ENCODE measurements at regions not wholly inside any gene's neighbourhood (a gene's known extent, or its start where the extent isn't known, plus 50 kb on each side); places are given as distances from the start of the nearest gene placed in this dataset.

GRCh38 chr9:79176014-79176697 is 395.6 kb upstream of the TLE4 start:
- no peaks in the 10 kb centered on the region for H3K36me3 ChIP-seq (ENCODE audit: control insufficient read depth, insufficient read depth, low read length)
- H3K79me2 ChIP-seq: no peaks in the 10 kb centered on the region
- TF ChIP-seq CTCF (IDR thresholded peaks at IDR 0.05): no peak
- no peak overlapping the region for H3K4me2 ChIP-seq (ENCODE audit: low read length)
- no peak overlapping the region for H3K27ac ChIP-seq
- no peaks in the 10 kb centered on the region for H3K9me3 ChIP-seq (ENCODE audit: control insufficient read depth, low read length)
- H3K27me3 ChIP-seq (ENCODE audit: control insufficient read depth, insufficient read depth, low read length): no peaks in the 10 kb centered on the region
- no peak overlapping the region for H3K4me3 ChIP-seq (ENCODE audit: low read depth, low read length)
- H2AFZ ChIP-seq: no peak overlapping the region
- no peak overlapping the region for H3K9ac ChIP-seq
- no peaks in the 10 kb centered on the region for H3K4me1 ChIP-seq

GRCh38 chr9:79184831-79185230 is 386.9 kb upstream of the TLE4 start:
- Histone ChIP-seq H3K27me3 (ENCODE audit: control insufficient read depth, insufficient read depth, low read length) (no peaks in the 10 kb centered on the region), H3K36me3 (ENCODE audit: control insufficient read depth, insufficient read depth, low read length) (no peaks in the 10 kb centered on the region), H3K9me3 (ENCODE audit: control insufficient read depth, low read length) (no peaks in the 10 kb centered on the region), H3K4me2 (ENCODE audit: low read length) (no peak overlapping the region), H3K79me2 (no peaks in the 10 kb centered on the region), H3K27ac (no peak overlapping the region), H3K4me3 (ENCODE audit: low read depth, low read length) (no peak overlapping the region), H3K4me1 (no peaks in the 10 kb centered on the region), H3K9ac (no peak overlapping the region), H2AFZ (no peak overlapping the region)
- TF ChIP-seq CTCF (IDR thresholded peaks at IDR 0.05): no peak

GRCh38 chr9:79185866-79186265 is 385.9 kb upstream of the TLE4 start:
- Histone ChIP-seq H3K27me3 (ENCODE audit: control insufficient read depth, insufficient read depth, low read length) (no peaks in the 10 kb centered on the region), H3K9ac (no peak overlapping the region), H3K9me3 (ENCODE audit: control insufficient read depth, low read length) (no peaks in the 10 kb centered on the region), H3K79me2 (no peaks in the 10 kb centered on the region), H3K4me3 (ENCODE audit: low read depth, low read length) (no peak overlapping the region), H3K4me2 (ENCODE audit: low read length) (no peak overlapping the region), H2AFZ (no peak overlapping the region), H3K4me1 (no peaks in the 10 kb centered on the region), H3K27ac (no peak overlapping the region), H3K36me3 (ENCODE audit: control insufficient read depth, insufficient read depth, low read length) (no peaks in the 10 kb centered on the region)
- TF ChIP-seq CTCF (IDR thresholded peaks at IDR 0.05): no peak

GRCh38 chr9:79189511-79189924 is 382.2 kb upstream of the TLE4 start:
- Histone ChIP-seq H3K9me3 (ENCODE audit: control insufficient read depth, low read length) (no peaks in the 10 kb centered on the region), H3K27me3 (ENCODE audit: control insufficient read depth, insufficient read depth, low read length) (no peaks in the 10 kb centered on the region), H2AFZ (no peak overlapping the region), H3K4me2 (ENCODE audit: low read length) (no peak overlapping the region), H3K79me2 (no peaks in the 10 kb centered on the region), H3K27ac (no peak overlapping the region), H3K36me3 (ENCODE audit: control insufficient read depth, insufficient read depth, low read length) (no peaks in the 10 kb centered on the region), H3K9ac (no peak overlapping the region), H3K4me1 (no peaks in the 10 kb centered on the region), H3K4me3 (ENCODE audit: low read depth, low read length) (no peak overlapping the region)
- no peak for TF ChIP-seq CTCF (IDR thresholded peaks at IDR 0.05)

- Histone ChIP-seq H3K36me3 (ENCODE audit: control insufficient read depth, insufficient read depth, low read length) (no peaks in the 10 kb centered on the region), H3K9me3 (ENCODE audit: control insufficient read depth, low read length) (no peaks in the 10 kb centered on the region), H3K4me2 (ENCODE audit: low read length) (no peak overlapping the region), H2AFZ (no peak overlapping the region), H3K27ac (no peak overlapping the region), H3K27me3 (ENCODE audit: control insufficient read depth, insufficient read depth, low read length) (no peaks in the 10 kb centered on the region), H3K4me3 (ENCODE audit: low read depth, low read length) (no peak overlapping the region), H3K9ac (no peak overlapping the region), H3K79me2 (no peaks in the 10 kb centered on the region), H3K4me1 (no peaks in the 10 kb centered on the region)
- no peak for TF ChIP-seq CTCF (IDR thresholded peaks at IDR 0.05)
Observed at GRCh38 chr9:79193001-79193400, 378.8 kb upstream of the TLE4 start.
